SK-N-SH (cell line): ENCODE measurements at regions not wholly inside any gene's neighbourhood (a gene's known extent, or its start where the extent isn't known, plus 50 kb on each side); places are given as distances from the start of the nearest gene placed in this dataset.

Source experiments
- CTCF ChIA-PET: fragments of 300-600, 350-600 bp; formaldehyde crosslinking; extraction: SDS; loops from one replicate; lab custom pipeline; 2021; lab: Yijun Ruan, JAX
- POLR2A ChIA-PET: fragments of 350-600 bp; sonication (Branson Sonifier 250); formaldehyde crosslinking; extraction: SDS; loops from one replicate; lab custom pipeline; 2020; ENCODE audit warnings: antibody characterized with exemption, inconsistent platforms; lab: Yijun Ruan, JAX
- DNase-seq: peaks from one replicate; pipeline ENCODE4 v3.0.0; 2012
- H2AFZ ChIP-seq: fragments of 200-600 bp; sonication (generic); 2 replicates; pipeline ENCODE4 v1.8.1; 2016; ENCODE audit warnings: antibody characterized with exemption, mild to moderate bottlenecking, low read depth
- H3F3A ChIP-seq: fragments of 200-600 bp; sonication (generic); replicated peaks from 2 replicates; pipeline ENCODE3; 2016; ENCODE audit warnings: antibody characterized with exemption, mild to moderate bottlenecking; ENCODE audit not compliant: insufficient read depth
- H3K27ac ChIP-seq, 2 experiments: fragments of 200-500 bp in 1 of 2; fragments of 200-600 bp in 1 of 2; sonication (Bioruptor generic) in 1 of 2; sonication (generic), shearing (Covaris generic) in 1 of 2; 2 replicates each; pipeline versions ENCODE4 v1.5.1 to v1.6.1; 2014 to 2016; ENCODE audit warnings: low read depth in 2 of 2, inconsistent platforms in 1 of 2, low read length in 1 of 2, mild to moderate bottlenecking in 1 of 2, mixed read lengths in 1 of 2
- H3K27me3 ChIP-seq: fragments of 200-600 bp; sonication (generic), shearing (Covaris generic); 2 replicates; pipeline ENCODE4 v1.6.1; 2016; ENCODE audit warnings: mixed run types; ENCODE audit not compliant: insufficient read depth
- H3K36me3 ChIP-seq, 2 experiments: fragments of 200-500 bp in 1 of 2; fragments of 200-600 bp in 1 of 2; sonication (Bioruptor generic) in 1 of 2; sonication (generic) in 1 of 2; replicated peaks in 1 of 2; 2 replicates each; pipeline versions ENCODE3 to v1.5.1; 2014 to 2016; ENCODE audit warnings: low read length in 1 of 2, mild to moderate bottlenecking in 1 of 2; ENCODE audit not compliant: insufficient read depth in 2 of 2, control insufficient read depth in 1 of 2
- H3K4me1 ChIP-seq, 2 experiments: fragments of 200-500 bp in 1 of 2; fragments of 200-600 bp in 1 of 2; sonication (Bioruptor generic) in 1 of 2; sonication (generic), shearing (Covaris generic) in 1 of 2; 2 replicates each; pipeline versions ENCODE4 v1.5.1 to v1.6.1; 2014 to 2016; ENCODE audit warnings: low read depth in 1 of 2, low read length in 1 of 2, mixed run types in 1 of 2; ENCODE audit not compliant: insufficient read depth in 2 of 2, control insufficient read depth in 1 of 2
- H3K4me2 ChIP-seq: fragments of 200-600 bp; sonication (generic), shearing (Covaris generic); 2 replicates; pipeline ENCODE4 v1.6.1; 2017; ENCODE audit warnings: mixed run types
- H3K4me3 ChIP-seq, 2 experiments: fragments of 200-500 bp in 1 of 2; fragments of 200-600 bp in 1 of 2; sonication (Bioruptor generic) in 1 of 2; sonication (generic), shearing (Covaris generic) in 1 of 2; 2 replicates each; pipeline versions ENCODE4 v1.5.1 to v1.8.1; 2014 to 2016; ENCODE audit warnings: low read depth in 2 of 2, inconsistent platforms in 1 of 2, low read length in 1 of 2, mild to moderate bottlenecking in 1 of 2, mixed read lengths in 1 of 2, moderate library complexity in 1 of 2
- H3K79me2 ChIP-seq: fragments of 200-600 bp; sonication (generic); 2 replicates; pipeline ENCODE4 v1.8.1; 2017; ENCODE audit warnings: mild to moderate bottlenecking; ENCODE audit not compliant: insufficient read depth
- H3K9ac ChIP-seq: fragments of 200-600 bp; sonication (generic); 2 replicates; pipeline ENCODE4 v1.6.1; 2017; ENCODE audit warnings: mixed run types
- H3K9me2 ChIP-seq: fragments of 200-600 bp; sonication (generic); 2 replicates; pipeline ENCODE4 v1.6.1; 2017; ENCODE audit warnings: mixed run types
- H3K9me3 ChIP-seq: fragments of 200-600 bp; sonication (generic); 2 replicates; pipeline ENCODE4 v1.6.1; 2017; ENCODE audit warnings: mixed run types, mild to moderate bottlenecking, moderate library complexity
- H4K20me1 ChIP-seq: fragments of 200-600 bp; sonication (generic); 2 replicates; pipeline ENCODE4 v1.6.1; 2017; ENCODE audit warnings: mild to moderate bottlenecking, mixed run types; ENCODE audit not compliant: insufficient read depth
- CHD2 ChIP-seq: fragments of 150-350 bp; IDR thresholded peaks from 2 replicates; pipeline ENCODE4 v1.6.1; 2018; ENCODE audit warnings: low read length; ENCODE audit not compliant: partially characterized antibody
- CTCF ChIP-seq: fragments of 200-600 bp; sonication (generic); IDR thresholded peaks from 2 replicates; pipeline ENCODE4 v1.6.1; 2017; ENCODE audit warnings: antibody characterized with exemption, mild to moderate bottlenecking, moderate library complexity
- ELF1 ChIP-seq: IDR thresholded peaks from 2 replicates; pipeline ENCODE4 v1.4.0; 2012
- EZH2phosphoT487 ChIP-seq: fragments of 200-600 bp; sonication (generic); IDR thresholded peaks from 2 replicates; pipeline ENCODE4 v1.6.1; 2017; ENCODE audit warnings: low read depth, mixed run types, mild to moderate bottlenecking, antibody characterized with exemption, moderate library complexity, borderline replicate concordance
- FOSL2 ChIP-seq: IDR thresholded peaks from 2 replicates; pipeline ENCODE4 v1.4.0; 2012; ENCODE audit warnings: low read depth, mild to moderate bottlenecking, moderate library complexity, borderline replicate concordance
- FOXJ3 ChIP-seq: sonication (generic); formaldehyde crosslinking; IDR thresholded peaks from 2 replicates; pipeline ENCODE4 v1.5.1; 2020; ENCODE audit warnings: mild to moderate bottlenecking, missing genetic modification reagents
- JUND ChIP-seq: IDR thresholded peaks from 2 replicates; pipeline ENCODE4 v1.4.0; 2012
- MEF2A ChIP-seq: IDR thresholded peaks from 2 replicates; pipeline ENCODE4 v1.4.0; 2012; ENCODE audit warnings: low read depth, borderline replicate concordance
- MXI1 ChIP-seq: IDR thresholded peaks from 2 replicates; pipeline ENCODE4 v1.6.1; 2012; ENCODE audit warnings: mild to moderate bottlenecking, low read depth, low read length, improper control_type of control experiment
- NFIC ChIP-seq: IDR thresholded peaks from 2 replicates; pipeline ENCODE4 v1.4.0; 2012; ENCODE audit warnings: borderline replicate concordance
- NRF1 ChIP-seq: IDR thresholded peaks from 2 replicates; pipeline ENCODE4 v1.6.1; 2012; ENCODE audit warnings: low read depth, mild to moderate bottlenecking, low read length
- PBX3 ChIP-seq: IDR thresholded peaks from 2 replicates; pipeline ENCODE4; 2012
- RAD21 ChIP-seq: IDR thresholded peaks from 2 replicates; pipeline ENCODE4 v1.6.1; 2012; ENCODE audit warnings: mild to moderate bottlenecking, low read length
- RCOR1 ChIP-seq: fragments of 150-350 bp; IDR thresholded peaks from 2 replicates; pipeline ENCODE4 v1.6.1; 2017; ENCODE audit warnings: antibody characterized with exemption, low read length
- RFX5 ChIP-seq: IDR thresholded peaks from 2 replicates; pipeline ENCODE4 v1.6.1; 2012; ENCODE audit warnings: mild to moderate bottlenecking, improper control_type of control experiment, low read length
- RXRA ChIP-seq: IDR thresholded peaks from 2 replicates; pipeline ENCODE4 v1.4.0; 2012; ENCODE audit warnings: low read depth, mild to moderate bottlenecking, borderline replicate concordance
- SIN3A ChIP-seq: IDR thresholded peaks from 2 replicates; pipeline ENCODE4 v1.6.1; 2012; ENCODE audit warnings: low read depth, mild to moderate bottlenecking, low read length, moderate library complexity, borderline replicate concordance
- TAF1 ChIP-seq: IDR thresholded peaks from 2 replicates; pipeline ENCODE4 v1.6.1; 2012; ENCODE audit warnings: low read depth, mild to moderate bottlenecking, low read length, moderate library complexity, borderline replicate concordance
- TCF12 ChIP-seq: IDR thresholded peaks from 2 replicates; pipeline ENCODE4 v1.4.0; 2012
- TEAD4 ChIP-seq: IDR thresholded peaks from 2 replicates; pipeline ENCODE4 v1.4.0; 2012; ENCODE audit warnings: mild to moderate bottlenecking, borderline replicate concordance; ENCODE audit not compliant: insufficient read depth
- YY1 ChIP-seq: IDR thresholded peaks from 2 replicates; pipeline ENCODE4 v1.4.0; 2012; ENCODE audit warnings: low read depth, mild to moderate bottlenecking
- ZBTB33 ChIP-seq: IDR thresholded peaks from 2 replicates; pipeline ENCODE4 v1.4.0; 2012; ENCODE audit warnings: low read depth, borderline replicate concordance
- WGBS: methylation state at CpG from one replicate; pipeline ENCODE4 v1.1.6; 2017; ENCODE audit warnings: low lambda C conversion rate; 5-methylcytosine and 5-hydroxymethylcytosine counted together

GRCh38 chr7:52540041-52540440, 495.4 kb upstream of the POM121L12 start (continued):
- TF ChIP-seq CHD2 (no peak), TEAD4 (no peak), EZH2phosphoT487 (no peak), RXRA (no peak), YY1 (no peak), MEF2A (no peak), ELF1 (no peak), RFX5 (no peak)

- Histone ChIP-seq H4K20me1 (no peaks in the 10 kb centered on the region), H3K4me1 (no peaks in the 10 kb centered on the region; a peak in 1 of 4 replicates), H2AFZ (no peak overlapping the region), H3K27ac (no peak overlapping the region), H3K79me2 (no peaks in the 10 kb centered on the region), H3K4me2 (no peak overlapping the region), H3K27me3 (no peaks in the 10 kb centered on the region), H3F3A (no peaks in the 10 kb centered on the region), H3K9me3 (0 out of 2 replicates have a peak, but pooled peaks cover 4% of the 10 kb centered on the region), H3K9me2 (no peaks in the 10 kb centered on the region), H3K4me3 (no peak overlapping the region), H3K36me3 (no peaks in the 10 kb centered on the region), H3K9ac (no peak overlapping the region)
- no peak for DNase-seq
- ChIA-PET POLR2A (no interaction called here), CTCF (interaction anchor here (0.6 to 1.1 kb wide), 2 partner anchors 9 to 1109 kb away, joined by 3 to 5 read pairs; no protein-coding TSS in a partner anchor)
- no peak for TF ChIP-seq PBX3
- TF ChIP-seq EZH2phosphoT487, result no peak
- TF ChIP-seq CTCF, result no peak
- TF ChIP-seq RXRA, result no peak
- no peak for TF ChIP-seq FOSL2
- no peak for TF ChIP-seq SIN3A
- TF ChIP-seq RAD21, result no peak
- TF ChIP-seq FOXJ3 (CRISPR knock-in tag), result no peak
- TF ChIP-seq MXI1, result no peak
- no peak for TF ChIP-seq RCOR1
- TF ChIP-seq MEF2A, result no peak
- no peak for TF ChIP-seq TCF12
- no peak for TF ChIP-seq NFIC
- no peak for TF ChIP-seq ZBTB33
- TF ChIP-seq NRF1, result no peak
- TF ChIP-seq TEAD4, result no peak
- TF ChIP-seq TAF1, result no peak
- TF ChIP-seq RFX5, result no peak
- TF ChIP-seq YY1, result no peak
- TF ChIP-seq JUND, result no peak
- WGBS, result 23% methylated on average over 3 of the region's 3 CpGs
Observed at GRCh38 chr7:52539414-52539813, 496.0 kb upstream of the POM121L12 start.
